ENCODE measurements at regions not wholly inside any gene's neighbourhood (a gene's known extent, or its start where the extent isn't known, plus 50 kb on each side); places are given as distances from the start of the nearest gene placed in this dataset.

- Mint-ChIP-seq H3K4me1 (ENCODE audit: low read depth, unreplicated experiment) (peaks cover 14% of the 10 kb centered on the region), H3K27ac (ENCODE audit: unreplicated experiment) (no peak overlapping the region)
- no peaks in the 10 kb centered on the region for H4K20me1 ChIP-seq (ENCODE audit: insufficient read depth, low read length)
Measured at GRCh38 chr1:244324176-244324883, 127.4 kb downstream of the ADSS2 start.

GRCh38 chr1:244325056-244325758 lies 126.5 kb downstream of the ADSS2 start:
- FAIRE-seq (no peak), DNase-seq (ENCODE audit: low read depth) (no peak)
- peaks cover 9% of the 10 kb centered on the region for H3K4me1 ChIP-seq (ENCODE audit: insufficient read depth, low read length)
- H3K36me3 ChIP-seq (ENCODE audit: insufficient read depth, low read length), result no peaks in the 10 kb centered on the region
- H3K27ac ChIP-seq (ENCODE audit: low read depth, low read length), result no peak overlapping the region
- Mint-ChIP-seq H3K27ac (ENCODE audit: unreplicated experiment) (no peak overlapping the region), H3K4me3 (ENCODE audit: unreplicated experiment) (no peak overlapping the region), H3K27me3 (ENCODE audit: low read depth, unreplicated experiment) (no peaks in the 10 kb centered on the region), H3K4me1 (ENCODE audit: low read depth, unreplicated experiment) (peaks cover 14% of the 10 kb centered on the region), H3K9me3 (ENCODE audit: unreplicated experiment) (peaks cover 11% of the 10 kb centered on the region), H3K36me3 (ENCODE audit: low read depth, unreplicated experiment) (no peaks in the 10 kb centered on the region)
- H2AFZ ChIP-seq (ENCODE audit: low read depth, low read length), result no peak overlapping the region
- no peak overlapping the region for H3K4me2 ChIP-seq (ENCODE audit: low read length)
- H3K9me3 ChIP-seq (ENCODE audit: insufficient read depth, low read depth, low read length), result no peaks in the 10 kb centered on the region
- TF ChIP-seq EZH2 (IDR thresholded peaks at IDR 0.05; ENCODE audit: insufficient read depth, low read length), result no peak
- no peak overlapping the region for H3K4me3 ChIP-seq (ENCODE audit: insufficient read depth, low read depth, low read length)
- no peaks in the 10 kb centered on the region for H3K79me2 ChIP-seq (ENCODE audit: insufficient read depth, low read length)
- H3K27me3 ChIP-seq (ENCODE audit: insufficient read depth, low read length), result no peaks in the 10 kb centered on the region
- H4K20me1 ChIP-seq (ENCODE audit: insufficient read depth, low read length), result no peaks in the 10 kb centered on the region
- H3K9ac ChIP-seq (ENCODE audit: low read length), result no peak overlapping the region

More at GRCh38 chr1:244324176-244324883, 127.4 kb downstream of the ADSS2 start:
- Histone ChIP-seq H3K4me2 (ENCODE audit: low read length) (no peak overlapping the region), H3K27ac (ENCODE audit: low read depth, low read length) (no peak overlapping the region), H3K9me3 (ENCODE audit: insufficient read depth, low read depth, low read length) (no peaks in the 10 kb centered on the region), H2AFZ (ENCODE audit: low read depth, low read length) (no peak overlapping the region), H3K36me3 (ENCODE audit: insufficient read depth, low read length) (no peaks in the 10 kb centered on the region), H3K9ac (ENCODE audit: low read length) (no peak overlapping the region), H3K4me1 (ENCODE audit: insufficient read depth, low read length) (peaks cover 17% of the 10 kb centered on the region), H3K4me3 (ENCODE audit: insufficient read depth, low read depth, low read length) (no peak overlapping the region), H3K27me3 (ENCODE audit: insufficient read depth, low read length) (no peaks in the 10 kb centered on the region), H3K79me2 (ENCODE audit: insufficient read depth, low read length) (no peaks in the 10 kb centered on the region)
- H3K36me3 Mint-ChIP-seq (ENCODE audit: low read depth, unreplicated experiment), result no peaks in the 10 kb centered on the region
- H3K9me3 Mint-ChIP-seq (ENCODE audit: unreplicated experiment), result peaks cover 11% of the 10 kb centered on the region
- no peak for FAIRE-seq
- no peak for DNase-seq (ENCODE audit: low read depth)
- H3K4me3 Mint-ChIP-seq (ENCODE audit: unreplicated experiment), result no peak overlapping the region
- no peaks in the 10 kb centered on the region for H3K27me3 Mint-ChIP-seq (ENCODE audit: low read depth, unreplicated experiment)
- no peak for TF ChIP-seq CTCF (IDR thresholded peaks at IDR 0.05; ENCODE audit: insufficient read depth, low read depth, low read length)
- no peak for TF ChIP-seq EZH2 (IDR thresholded peaks at IDR 0.05; ENCODE audit: insufficient read depth, low read length)

GRCh38 chr1:244326757-244327156 lies 125.0 kb downstream of the ADSS2 start:
- Histone ChIP-seq H3K9me3 (ENCODE audit: insufficient read depth, low read depth, low read length) (no peaks in the 10 kb centered on the region), H4K20me1 (ENCODE audit: insufficient read depth, low read length) (no peaks in the 10 kb centered on the region), H2AFZ (ENCODE audit: low read depth, low read length) (no peak overlapping the region), H3K9ac (ENCODE audit: low read length) (no peak overlapping the region), H3K36me3 (ENCODE audit: insufficient read depth, low read length) (no peaks in the 10 kb centered on the region), H3K4me2 (ENCODE audit: low read length) (no peak overlapping the region), H3K4me3 (ENCODE audit: insufficient read depth, low read depth, low read length) (no peak overlapping the region), H3K27me3 (ENCODE audit: insufficient read depth, low read length) (no peaks in the 10 kb centered on the region), H3K27ac (ENCODE audit: low read depth, low read length) (no peak overlapping the region), H3K4me1 (ENCODE audit: insufficient read depth, low read length) (peaks cover 9% of the 10 kb centered on the region), H3K79me2 (ENCODE audit: insufficient read depth, low read length) (no peaks in the 10 kb centered on the region)
- Mint-ChIP-seq H3K4me3 (ENCODE audit: unreplicated experiment) (no peak overlapping the region), H3K9me3 (ENCODE audit: unreplicated experiment) (peaks cover 11% of the 10 kb centered on the region), H3K4me1 (ENCODE audit: low read depth, unreplicated experiment) (peaks cover 14% of the 10 kb centered on the region), H3K36me3 (ENCODE audit: low read depth, unreplicated experiment) (no peaks in the 10 kb centered on the region), H3K27me3 (ENCODE audit: low read depth, unreplicated experiment) (no peaks in the 10 kb centered on the region), H3K27ac (ENCODE audit: unreplicated experiment) (no peak overlapping the region)
- TF ChIP-seq CTCF (IDR thresholded peaks at IDR 0.05; ENCODE audit: insufficient read depth, low read depth, low read length) (no peak), EZH2 (IDR thresholded peaks at IDR 0.05; ENCODE audit: insufficient read depth, low read length) (no peak)
- DNase-seq (ENCODE audit: low read depth) (no peak), FAIRE-seq (no peak)
